SH-SY5Y (cell line): ENCODE measurements at regions not wholly inside any gene's neighbourhood (a gene's known extent, or its start where the extent isn't known, plus 50 kb on each side); places are given as distances from the start of the nearest gene placed in this dataset.

Experiments
- GATA2 ChIP-seq: IDR thresholded peaks from 2 replicates; pipeline ENCODE4 v1.6.1; 2011; ENCODE audit warnings: mild to moderate bottlenecking, low read depth, low read length
- GATA3 ChIP-seq: IDR thresholded peaks from 2 replicates; pipeline ENCODE4 v1.6.1; 2011; ENCODE audit warnings: low read depth, mild to moderate bottlenecking, low read length, moderate library complexity

DNA sequence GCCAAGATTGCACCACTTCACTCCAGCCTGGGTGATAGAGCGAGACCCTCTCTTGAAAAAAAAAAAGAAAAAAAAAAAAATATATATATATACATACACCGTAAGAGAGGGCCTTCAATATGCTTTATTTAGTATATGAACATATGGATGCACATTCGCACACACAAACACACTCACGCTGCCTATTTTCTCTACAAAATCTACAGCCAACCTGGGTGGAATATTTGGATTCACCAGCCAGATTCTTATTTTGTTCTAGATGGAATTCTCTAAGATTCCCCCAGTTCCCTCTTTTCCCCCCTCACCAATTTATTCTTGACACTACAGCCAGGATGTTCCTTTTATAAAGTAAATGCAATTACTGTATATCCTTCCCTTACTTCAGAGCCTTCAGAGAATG, 131.6 kb downstream of the TM2D1 start:
- TF ChIP-seq GATA3 (no peak), GATA2 (no peak)

DNA sequence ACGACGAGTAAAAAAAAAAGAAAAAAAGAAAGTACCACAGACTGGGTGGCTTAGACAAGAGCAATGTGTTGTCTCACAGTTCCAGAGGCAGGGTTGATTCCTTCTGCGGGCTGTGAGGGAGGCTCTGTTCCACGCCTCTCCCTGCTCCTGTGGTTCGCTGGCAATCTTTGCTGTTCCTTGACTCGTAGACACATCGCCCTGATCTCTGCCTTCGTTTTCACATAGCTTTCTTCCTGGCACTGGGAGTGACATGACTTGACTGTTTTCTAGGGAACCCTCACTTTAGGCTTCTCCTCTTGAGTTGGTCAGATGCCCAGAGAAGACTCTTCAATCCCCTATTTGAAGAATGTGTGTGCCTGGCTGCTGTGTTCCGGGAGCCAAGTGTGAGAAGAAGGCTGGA, 133.6 kb downstream of the TM2D1 start:
- TF ChIP-seq GATA2 = no peak
- TF ChIP-seq GATA3 = no peak

DNA sequence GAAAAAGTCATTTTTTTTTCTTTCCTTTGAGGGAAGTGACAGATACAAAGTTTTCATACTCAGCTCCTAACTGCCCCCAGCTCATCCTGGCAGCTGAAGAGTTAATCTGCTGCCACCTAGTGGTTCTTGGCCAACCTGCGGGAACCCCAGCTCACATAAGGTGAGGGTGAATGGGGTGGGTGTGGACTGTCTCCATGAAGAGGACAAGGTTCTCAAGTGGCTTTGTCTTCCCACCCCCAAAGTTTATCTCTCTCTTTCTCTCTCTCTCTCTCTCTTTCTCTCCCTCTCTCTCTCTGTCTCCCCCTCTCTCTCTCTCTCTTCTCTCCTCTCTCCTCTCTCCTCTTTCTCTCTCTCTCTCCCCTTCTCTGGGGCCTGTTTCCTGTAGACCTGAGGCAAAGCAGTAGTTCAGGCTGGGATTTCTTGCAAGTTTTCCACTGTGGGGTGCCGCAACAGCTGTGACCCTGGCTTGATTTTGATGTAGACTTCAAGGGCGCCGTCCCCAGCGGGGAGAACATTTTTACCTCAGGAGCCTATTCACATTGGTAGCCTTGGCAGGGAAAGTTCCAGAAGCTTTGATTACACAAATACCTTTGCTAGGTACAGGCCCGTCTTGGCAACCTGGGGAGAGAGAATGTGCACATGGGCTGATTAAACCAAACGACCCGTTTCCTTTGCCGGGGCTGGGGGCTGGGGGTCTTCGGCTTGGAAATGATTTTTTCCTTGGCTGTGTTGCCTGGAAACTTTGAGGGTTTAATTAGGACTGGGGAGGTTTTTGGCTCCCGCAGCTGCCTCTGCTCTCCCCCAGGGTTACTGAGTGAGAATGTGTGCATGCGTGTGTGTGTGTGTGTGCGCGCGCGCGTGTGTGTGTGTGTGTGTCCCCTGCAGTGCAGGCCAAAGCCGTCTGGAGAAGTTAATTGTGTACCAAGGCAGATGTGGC, 135.9 kb downstream of the TM2D1 start:
- TF ChIP-seq GATA3 (no peak), GATA2 (no peak)

DNA sequence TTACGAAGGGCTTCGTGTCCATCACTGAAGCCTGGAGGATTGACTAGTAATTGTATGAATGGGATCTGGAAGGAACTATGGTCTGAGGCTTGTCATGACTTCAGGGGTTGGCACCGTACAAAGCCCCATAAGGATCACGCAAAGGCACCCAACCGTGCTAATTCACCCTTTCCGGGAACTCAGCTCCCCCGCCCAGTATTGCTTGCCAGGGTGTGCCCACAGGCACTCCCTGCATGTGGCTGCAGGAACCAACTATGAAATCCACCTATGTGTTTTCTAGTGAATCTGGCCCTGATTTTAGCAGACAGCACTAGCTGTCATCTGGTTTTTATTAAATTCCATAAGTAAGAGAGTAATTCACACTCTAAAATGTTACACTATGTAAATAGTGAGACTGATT, 139.2 kb downstream of the TM2D1 start:
- no peak for TF ChIP-seq GATA2
- no peak for TF ChIP-seq GATA3

DNA sequence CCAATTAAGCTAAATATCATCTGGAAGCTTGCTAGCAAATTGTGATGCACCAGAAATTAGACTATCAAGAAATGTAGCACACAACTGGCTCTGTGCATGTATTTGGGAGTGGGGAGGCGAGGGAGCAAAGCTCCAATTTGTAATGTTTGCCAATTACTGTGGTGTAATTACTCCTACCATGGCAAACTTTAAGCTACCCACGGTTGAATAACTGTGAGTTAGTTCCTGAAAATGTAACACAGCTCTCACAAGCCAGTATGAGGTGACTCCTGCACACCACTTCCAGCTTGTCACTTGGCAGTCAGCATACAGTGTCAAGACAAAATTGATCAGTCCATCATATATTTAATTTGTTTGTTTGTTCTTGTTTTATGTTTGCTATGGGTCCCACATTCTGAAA, 141.2 kb downstream of the TM2D1 start:
- TF ChIP-seq GATA2 = no peak
- no peak for TF ChIP-seq GATA3

DNA sequence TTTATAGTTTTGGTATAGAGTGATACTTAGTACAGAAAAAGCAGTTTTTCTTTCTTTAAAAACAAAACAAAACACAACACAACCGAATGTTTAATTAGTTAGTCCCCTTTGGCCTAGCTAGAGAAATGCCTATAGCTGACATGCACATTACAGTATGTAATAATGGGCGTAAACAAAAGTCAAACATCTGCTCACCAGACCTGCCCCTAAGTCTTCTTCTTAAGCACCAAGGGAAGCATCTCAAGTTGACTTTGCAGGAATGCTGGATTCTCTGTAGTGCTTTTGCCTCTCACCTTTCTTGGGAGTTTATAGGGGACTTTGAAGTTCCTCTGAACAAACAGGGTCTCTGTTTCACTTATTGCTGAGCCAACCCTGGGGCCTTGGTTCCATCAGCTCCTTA, 143.7 kb downstream of the TM2D1 start:
- TF ChIP-seq GATA2 (no peak), GATA3 (no peak)

DNA sequence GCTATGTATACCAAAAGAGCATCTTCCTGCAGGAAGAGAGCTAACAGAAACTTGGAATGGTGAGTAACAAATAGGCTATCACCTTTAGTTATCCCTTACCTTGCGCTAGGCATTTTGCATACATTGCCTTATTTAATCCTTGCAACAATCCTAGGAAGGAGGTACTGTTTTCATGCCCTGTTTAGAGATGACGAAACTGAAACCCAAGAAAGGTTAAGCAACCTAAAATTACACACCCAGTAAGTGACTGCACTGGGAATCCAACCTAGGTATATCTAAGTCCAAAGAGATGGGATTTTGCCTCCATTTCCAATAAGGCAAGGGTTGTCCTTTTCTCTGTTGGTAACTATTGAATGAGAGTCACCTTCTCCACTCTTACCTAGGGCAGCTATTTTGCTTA, 144.5 kb downstream of the TM2D1 start:
- TF ChIP-seq GATA2 = no peak
- TF ChIP-seq GATA3 = no peak

DNA sequence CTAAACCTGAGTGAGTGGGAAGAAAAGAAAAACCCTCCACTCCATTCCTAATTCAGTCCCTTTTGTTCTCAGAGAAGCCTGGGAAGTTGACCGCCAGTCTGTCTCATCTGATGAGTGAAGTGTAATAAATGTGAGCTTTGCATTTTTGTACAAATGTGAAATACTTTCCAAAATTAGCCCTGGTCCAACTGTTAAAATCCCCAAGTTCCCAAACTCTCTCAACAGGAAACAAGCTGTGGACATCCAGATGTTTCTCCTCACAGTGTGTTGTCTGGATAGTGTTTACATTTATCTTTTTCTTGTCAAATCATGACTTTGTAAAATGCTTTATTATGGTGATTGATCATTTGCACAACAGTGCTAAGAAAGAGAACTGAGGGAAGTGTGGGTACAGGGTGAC, 145.1 kb downstream of the TM2D1 start:
- no peak for TF ChIP-seq GATA3
- no peak for TF ChIP-seq GATA2

DNA sequence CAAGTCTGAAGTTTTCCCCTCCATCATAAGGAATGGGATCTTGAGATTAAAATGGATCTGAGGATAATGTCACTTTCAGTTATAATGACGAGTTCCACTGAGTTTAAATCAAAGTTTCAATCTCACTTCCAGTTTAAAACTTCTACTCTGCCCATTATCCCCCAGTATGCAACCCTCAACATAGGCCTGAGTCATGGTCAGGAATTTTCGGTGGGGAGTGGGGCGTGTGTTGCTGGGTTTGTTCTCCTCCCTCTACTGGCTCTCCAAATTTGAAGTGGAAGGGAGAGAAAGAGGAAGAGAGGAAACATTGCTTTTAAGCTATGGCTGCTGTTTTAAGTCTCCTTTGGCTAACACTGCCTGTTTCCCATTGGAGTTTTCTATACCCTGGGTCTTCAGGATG, 152.9 kb downstream of the TM2D1 start:
- TF ChIP-seq GATA2 (no peak), GATA3 (no peak)

DNA sequence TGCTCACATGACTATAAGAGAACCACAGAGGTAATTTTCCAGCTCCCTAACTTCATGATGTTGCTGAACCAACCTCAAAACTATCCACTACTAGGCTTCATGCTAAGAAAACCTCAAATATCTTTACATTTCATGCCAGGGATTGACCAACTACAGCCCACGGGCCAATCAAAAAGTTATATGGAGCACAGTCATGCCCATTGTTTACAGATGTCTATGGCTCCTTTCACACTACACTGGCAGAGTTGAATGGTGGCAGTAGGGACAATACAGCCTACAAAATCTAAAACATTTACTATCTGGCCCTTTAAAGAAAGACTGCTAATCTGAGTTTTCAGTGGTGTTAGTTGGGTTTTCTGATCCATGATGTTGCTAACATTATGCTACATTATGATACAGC, 154.8 kb downstream of the TM2D1 start:
- no peak for TF ChIP-seq GATA2
- TF ChIP-seq GATA3 = no peak

DNA sequence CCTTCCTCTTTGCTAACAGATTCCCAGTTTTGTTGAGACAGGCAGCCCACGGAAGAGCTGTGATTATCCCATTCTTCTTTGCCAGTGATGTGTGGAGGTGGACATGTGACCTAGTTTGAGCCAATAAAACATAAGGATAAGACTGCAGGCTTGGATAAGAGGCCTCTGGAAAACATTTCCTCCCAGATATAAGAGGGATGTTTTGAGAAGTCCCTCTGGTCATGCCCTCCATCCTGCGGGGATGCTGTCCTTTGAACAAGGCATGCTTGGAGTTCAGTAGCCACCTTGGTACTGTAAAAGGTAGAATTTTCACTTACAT, 155.7 kb downstream of the TM2D1 start:
- TF ChIP-seq GATA3 (no peak), GATA2 (no peak)

DNA sequence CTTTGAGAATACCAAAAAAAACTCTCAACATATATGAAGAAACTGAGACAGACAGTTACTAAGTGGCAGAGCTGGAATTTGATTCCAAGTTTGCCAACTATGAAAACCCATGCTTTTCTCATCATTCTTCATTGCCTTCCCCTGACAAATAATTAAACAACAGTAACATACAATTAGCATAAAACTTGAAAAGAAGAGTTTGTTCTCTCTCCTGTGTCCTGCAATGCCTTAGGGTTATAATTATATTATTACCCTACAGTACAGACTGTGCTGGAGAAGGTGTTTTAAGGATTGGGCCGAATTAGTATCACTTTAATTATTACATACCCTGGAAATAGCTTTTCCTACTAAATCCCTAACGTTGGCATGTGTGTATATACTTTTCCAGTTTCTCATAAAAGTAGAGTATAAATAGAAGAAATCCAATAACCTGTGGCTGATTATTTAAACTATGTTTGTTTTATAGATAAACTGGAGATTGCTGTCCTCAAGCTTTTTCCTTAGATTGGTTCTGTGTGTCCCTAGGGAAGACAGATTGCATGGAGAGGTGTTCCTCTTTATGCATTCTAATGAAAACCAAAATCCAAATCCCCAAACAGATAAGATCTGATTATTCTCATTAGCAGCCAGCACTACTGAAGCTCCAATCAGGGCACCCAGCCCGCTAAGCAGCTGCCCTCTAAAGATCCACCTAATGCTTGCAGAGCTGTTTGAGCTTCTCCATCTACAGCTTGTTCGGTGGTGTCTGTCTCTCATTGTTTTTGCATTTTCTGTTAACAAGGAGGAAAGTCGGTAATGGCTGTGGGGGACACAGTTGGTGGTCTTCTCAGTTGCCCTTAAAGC, 156.3 kb downstream of the TM2D1 start:
- TF ChIP-seq GATA2 (0 out of 2 replicates have a peak, but pooled peaks have one; percentile 16), GATA3 (no peak)

DNA sequence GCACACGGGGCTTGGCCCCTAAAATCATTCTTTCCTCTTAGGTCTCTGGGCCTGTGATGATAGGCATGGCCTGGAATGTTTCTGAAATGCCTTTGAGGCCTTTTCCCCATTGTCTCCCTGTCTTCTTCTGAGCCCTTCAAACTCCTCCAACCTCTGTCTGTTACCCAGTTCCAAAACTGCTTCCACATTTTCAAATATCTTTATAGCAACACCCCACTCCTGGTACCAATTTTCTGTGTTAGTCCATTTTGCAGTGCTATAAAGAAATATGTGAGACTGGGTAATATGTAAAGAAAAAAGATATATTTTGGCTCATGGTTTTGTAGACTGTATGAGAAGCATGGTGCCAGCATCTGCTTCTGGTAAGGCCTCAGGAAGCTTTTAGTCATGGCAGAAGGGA, 158.8 kb downstream of the TM2D1 start:
- TF ChIP-seq GATA3 (no peak), GATA2 (no peak)

DNA sequence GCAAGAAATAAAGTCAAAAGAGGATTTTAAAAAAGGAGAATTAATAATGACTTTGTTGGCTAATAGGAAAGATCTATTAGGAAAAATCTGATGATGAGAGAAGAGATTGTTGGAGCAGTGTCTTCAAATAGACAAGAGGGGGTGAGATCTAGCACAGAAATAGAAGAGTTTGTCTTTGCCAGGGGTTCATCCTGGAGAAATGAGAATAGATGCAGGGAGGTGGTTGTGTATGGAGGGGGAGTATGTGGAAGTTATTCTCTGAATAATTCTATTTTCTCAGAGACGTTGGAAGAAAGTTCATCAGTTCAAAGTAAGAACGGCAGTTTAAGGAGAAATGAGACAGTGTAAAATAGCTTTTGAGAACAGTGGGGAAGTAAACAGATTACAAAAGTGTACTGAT, 161.3 kb downstream of the TM2D1 start:
- no peak for TF ChIP-seq GATA2
- TF ChIP-seq GATA3 = no peak

DNA sequence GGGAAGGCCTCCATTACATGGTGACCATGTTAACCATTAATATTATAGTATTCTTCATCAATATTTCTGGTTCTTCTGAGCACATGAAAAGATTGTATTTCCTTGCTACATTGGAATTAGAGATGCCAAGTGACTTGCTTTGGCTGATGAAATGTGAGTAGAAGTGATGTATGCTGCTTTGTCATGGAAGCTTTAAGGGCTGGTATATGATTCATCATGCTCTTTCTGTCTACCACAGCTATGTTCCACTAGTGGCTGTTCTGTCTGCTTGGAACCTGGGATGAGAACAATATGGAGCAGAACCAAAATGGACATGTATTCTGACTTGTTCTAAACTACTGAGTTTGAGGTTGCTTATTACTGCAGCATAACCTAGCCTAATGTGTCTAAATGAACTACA, 163.3 kb downstream of the TM2D1 start:
- TF ChIP-seq GATA2 (no peak), GATA3 (no peak)
